ENCODE measurements at regions not wholly inside any gene's neighbourhood (a gene's known extent, or its start where the extent isn't known, plus 50 kb on each side); places are given as distances from the start of the nearest gene placed in this dataset.

DNA sequence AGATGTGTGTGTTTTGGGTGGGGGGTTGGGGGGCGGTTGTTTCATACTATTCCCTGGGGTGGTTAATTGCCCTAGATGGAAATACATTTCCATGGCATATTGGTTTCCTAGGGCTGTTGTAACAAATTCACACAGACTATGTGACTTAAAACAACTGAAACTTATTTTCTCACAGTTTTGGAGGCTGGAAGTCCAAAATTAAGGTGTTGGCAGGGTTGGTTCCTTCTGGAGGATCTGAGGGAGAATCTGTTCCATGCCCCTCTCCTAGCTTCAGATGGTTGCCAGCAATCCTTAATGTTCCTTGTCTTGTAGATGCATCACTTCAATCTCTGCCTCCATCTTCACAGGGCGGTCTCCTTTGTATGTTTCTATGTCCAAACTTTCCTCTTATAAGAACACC lies 353.7 kb upstream of the ACTBL2 start:
- Mint-ChIP-seq H3K27me3 (no peaks in the 10 kb centered on the region), H3K4me1 (no peaks in the 10 kb centered on the region), H3K9me3 (peaks cover 0 to 2% (median 0%) of the 10 kb centered on the region in 5 donors), H3K4me3 (no peak overlapping the region), H3K36me3 (no peaks in the 10 kb centered on the region), H3K27ac (no peak overlapping the region)
- Histone ChIP-seq H3K27ac (ENCODE audit: low read depth, low read length) (no peak overlapping the region), H3K27me3 (ENCODE audit: insufficient read depth, low read length, poor library complexity, severe bottlenecking) (no peaks in the 10 kb centered on the region), H3K9me3 (ENCODE audit: low read length) (no peaks in the 10 kb centered on the region), H3K4me3 (ENCODE audit: low read length) (no peak overlapping the region), H3K4me1 (ENCODE audit: insufficient read depth, low read length) (no peaks in the 10 kb centered on the region), H3K36me3 (ENCODE audit: insufficient read depth, low read length) (no peaks in the 10 kb centered on the region)
- POLR2A ChIA-PET, result no interaction called here
- CTCF ChIA-PET, result no interaction called here
- no peak for DNase-seq

DNA sequence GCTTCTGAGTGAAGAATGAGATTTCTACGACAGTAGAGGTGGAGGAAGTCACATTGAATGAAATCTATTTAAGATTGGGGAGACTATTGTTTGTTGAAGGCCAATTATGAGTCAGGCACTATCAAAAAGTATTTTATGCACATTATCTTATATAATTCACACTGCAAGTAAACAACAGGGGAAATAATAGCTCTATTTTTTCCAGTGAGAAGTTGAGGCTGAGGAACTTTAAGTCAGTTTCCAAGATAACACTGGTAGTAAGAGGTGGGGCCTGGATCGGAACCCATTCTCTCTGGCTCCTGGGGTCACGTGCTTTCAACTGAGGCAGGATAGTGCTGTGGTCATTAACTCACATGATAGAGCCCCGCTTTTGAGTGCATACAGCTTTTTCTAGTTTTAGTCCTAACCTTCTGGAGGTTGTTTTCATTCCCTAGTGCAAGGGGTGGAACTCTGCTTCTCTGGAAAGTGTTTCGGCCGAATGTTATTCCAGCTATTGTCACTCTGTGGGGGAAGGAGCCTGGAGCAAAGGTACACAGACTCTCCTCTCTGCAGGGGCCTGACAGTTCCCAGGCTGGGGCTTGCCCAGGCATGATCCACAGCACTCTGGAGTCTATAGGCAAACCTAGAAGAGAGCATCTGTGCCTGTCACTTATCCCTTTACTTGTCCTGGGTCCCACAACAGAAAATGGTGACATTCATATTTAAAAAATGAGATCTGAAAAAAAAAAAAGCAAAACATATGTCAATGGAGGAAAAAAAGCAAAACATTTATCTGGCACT lies 352.4 kb upstream of the ACTBL2 start:
- Mint-ChIP-seq H3K36me3 (no peaks in the 10 kb centered on the region), H3K27me3 (no peaks in the 10 kb centered on the region), H3K9me3 (peaks cover 0 to 2% (median 0%) of the 10 kb centered on the region in 5 donors), H3K27ac (no peak overlapping the region), H3K4me1 (no peaks in the 10 kb centered on the region), H3K4me3 (no peak overlapping the region)
- no peaks in the 10 kb centered on the region for H3K4me1 ChIP-seq (ENCODE audit: insufficient read depth, low read length)
- H3K27me3 ChIP-seq (ENCODE audit: insufficient read depth, low read length, poor library complexity, severe bottlenecking), result no peaks in the 10 kb centered on the region
- no peak for DNase-seq
- POLR2A ChIA-PET, result no interaction called here
- no peak overlapping the region for H3K27ac ChIP-seq (ENCODE audit: low read depth, low read length)
- H3K4me3 ChIP-seq (ENCODE audit: low read length), result no peak overlapping the region
- no peaks in the 10 kb centered on the region for H3K9me3 ChIP-seq (ENCODE audit: low read length)
- CTCF ChIA-PET, result no interaction called here
- no peaks in the 10 kb centered on the region for H3K36me3 ChIP-seq (ENCODE audit: insufficient read depth, low read length)

DNA sequence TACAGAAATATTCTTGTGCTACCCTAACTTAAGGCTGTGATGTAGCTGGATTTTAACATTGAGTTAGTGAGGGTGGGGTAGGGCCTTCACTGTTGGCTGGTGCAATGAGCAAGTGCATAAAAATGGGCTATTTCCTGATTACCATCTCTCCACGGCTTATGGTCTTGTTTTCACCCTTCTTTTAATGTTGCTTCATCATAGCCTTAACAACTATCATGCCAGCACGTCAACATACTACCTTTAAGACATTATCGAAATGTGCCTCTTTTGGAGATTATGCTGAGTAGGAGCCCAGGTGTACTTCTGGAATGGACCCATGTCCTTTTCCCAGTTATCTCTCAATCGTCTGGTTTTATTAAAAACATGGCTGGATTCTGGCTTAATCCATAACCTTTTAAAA lies 350.9 kb upstream of the ACTBL2 start:
- H3K9me3 ChIP-seq (ENCODE audit: low read length), result no peaks in the 10 kb centered on the region
- ChIA-PET CTCF (no interaction called here), POLR2A (no interaction called here)

DNA sequence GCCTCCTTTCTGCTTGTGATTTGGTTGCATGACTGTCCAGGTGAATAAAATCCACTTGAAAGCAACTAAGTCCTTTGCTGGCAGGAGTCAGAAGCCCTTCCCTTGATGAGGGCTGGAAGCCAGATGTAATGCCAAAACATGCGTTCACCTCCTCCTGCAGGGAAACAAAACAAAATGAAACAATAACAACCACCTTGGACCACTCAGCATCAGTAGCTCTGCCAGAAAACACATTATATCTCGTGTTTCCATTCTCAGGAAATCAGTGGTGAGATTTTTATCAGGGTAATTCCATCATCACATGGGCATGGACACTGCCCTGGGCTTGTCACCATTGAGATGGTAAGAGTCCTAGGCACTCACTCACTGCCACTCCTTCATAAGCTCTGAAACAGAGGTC lies 350.3 kb upstream of the ACTBL2 start:
- POLR2A ChIA-PET, result no interaction called here
- H3K4me1 Mint-ChIP-seq, result no peaks in the 10 kb centered on the region
- no peaks in the 10 kb centered on the region for H3K36me3 Mint-ChIP-seq

More for the DNA sequence above, 350.9 kb upstream of the ACTBL2 start:
- no peaks in the 10 kb centered on the region for H3K4me1 Mint-ChIP-seq
- DNase-seq, result no peak
- Histone ChIP-seq H3K4me3 (ENCODE audit: low read length) (no peak overlapping the region), H3K36me3 (ENCODE audit: insufficient read depth, low read length) (no peaks in the 10 kb centered on the region), H3K4me1 (ENCODE audit: insufficient read depth, low read length) (no peaks in the 10 kb centered on the region), H3K27me3 (ENCODE audit: insufficient read depth, low read length, poor library complexity, severe bottlenecking) (no peaks in the 10 kb centered on the region), H3K27ac (ENCODE audit: low read depth, low read length) (no peak overlapping the region)
- no peaks in the 10 kb centered on the region for H3K27me3 Mint-ChIP-seq
- H3K4me3 Mint-ChIP-seq, result no peak overlapping the region
- no peak overlapping the region for H3K27ac Mint-ChIP-seq
- peaks cover 0 to 2% (median 0%) of the 10 kb centered on the region in 5 donors for H3K9me3 Mint-ChIP-seq
- H3K36me3 Mint-ChIP-seq, result no peaks in the 10 kb centered on the region

DNA sequence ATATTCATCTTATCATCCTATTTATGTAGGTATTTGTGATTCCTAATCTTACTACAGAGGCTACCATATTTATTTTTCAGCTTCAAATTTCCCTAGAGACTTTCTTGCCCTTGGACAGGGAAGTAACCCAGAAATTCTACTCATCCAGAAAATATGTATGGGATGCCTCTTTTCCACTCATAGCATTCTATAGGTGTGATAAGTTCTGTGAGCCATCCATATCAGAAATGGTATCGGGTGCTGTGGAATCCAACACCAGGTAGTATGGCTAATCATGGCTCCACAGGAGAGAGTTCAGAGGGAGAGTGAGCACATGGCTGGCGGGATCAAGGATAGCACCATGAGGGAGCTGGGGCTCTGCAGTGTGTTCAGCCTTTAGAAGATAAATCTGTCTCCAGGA lies 349.3 kb upstream of the ACTBL2 start:
- peaks cover 0 to 2% (median 0%) of the 10 kb centered on the region in 5 donors for H3K9me3 Mint-ChIP-seq
- POLR2A ChIA-PET, result no interaction called here
- no peaks in the 10 kb centered on the region for H3K27me3 Mint-ChIP-seq
- Histone ChIP-seq H3K36me3 (ENCODE audit: insufficient read depth, low read length) (no peaks in the 10 kb centered on the region), H3K27ac (ENCODE audit: low read depth, low read length) (no peak overlapping the region), H3K4me1 (ENCODE audit: insufficient read depth, low read length) (no peaks in the 10 kb centered on the region), H3K27me3 (ENCODE audit: insufficient read depth, low read length, poor library complexity, severe bottlenecking) (no peaks in the 10 kb centered on the region), H3K9me3 (ENCODE audit: low read length) (no peaks in the 10 kb centered on the region), H3K4me3 (ENCODE audit: low read length) (no peak overlapping the region)
- no peaks in the 10 kb centered on the region for H3K4me1 Mint-ChIP-seq
- no peak overlapping the region for H3K27ac Mint-ChIP-seq
- H3K4me3 Mint-ChIP-seq, result no peak overlapping the region
- CTCF ChIA-PET, result no interaction called here
- no peaks in the 10 kb centered on the region for H3K36me3 Mint-ChIP-seq
- no peak for DNase-seq

More for the DNA sequence above, 350.3 kb upstream of the ACTBL2 start:
- Histone ChIP-seq H3K9me3 (ENCODE audit: low read length) (no peaks in the 10 kb centered on the region), H3K4me1 (ENCODE audit: insufficient read depth, low read length) (no peaks in the 10 kb centered on the region), H3K27me3 (ENCODE audit: insufficient read depth, low read length, poor library complexity, severe bottlenecking) (no peaks in the 10 kb centered on the region), H3K4me3 (ENCODE audit: low read length) (no peak overlapping the region), H3K27ac (ENCODE audit: low read depth, low read length) (no peak overlapping the region), H3K36me3 (ENCODE audit: insufficient read depth, low read length) (no peaks in the 10 kb centered on the region)
- Mint-ChIP-seq H3K9me3 (peaks cover 0 to 2% (median 0%) of the 10 kb centered on the region in 5 donors), H3K27ac (no peak overlapping the region), H3K27me3 (no peaks in the 10 kb centered on the region), H3K4me3 (no peak overlapping the region)
- CTCF ChIA-PET, result no interaction called here
- DNase-seq, result no peak

DNA sequence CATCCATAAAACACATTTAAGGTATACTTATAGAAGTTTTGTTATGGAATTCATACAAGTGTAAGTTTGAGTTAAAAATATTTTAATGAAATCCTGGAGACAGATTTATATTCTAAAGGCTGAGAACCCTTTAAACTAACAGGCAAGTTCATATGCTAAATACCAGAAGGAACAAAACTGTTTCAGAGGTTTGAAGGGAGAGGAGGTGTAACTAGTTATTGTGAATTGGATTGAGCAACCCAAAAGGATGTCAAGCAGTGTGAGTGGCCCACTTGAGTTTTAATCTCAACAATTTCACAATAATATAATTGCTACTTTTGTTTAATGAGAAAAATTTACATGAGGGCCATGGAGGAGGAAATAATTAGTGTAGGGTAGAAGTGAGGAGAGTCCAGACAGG lies 348.5 kb upstream of the ACTBL2 start:
- Histone ChIP-seq H3K9me3 (ENCODE audit: low read length) (no peaks in the 10 kb centered on the region), H3K4me3 (ENCODE audit: low read length) (no peak overlapping the region), H3K27me3 (ENCODE audit: insufficient read depth, low read length, poor library complexity, severe bottlenecking) (no peaks in the 10 kb centered on the region), H3K27ac (ENCODE audit: low read depth, low read length) (no peak overlapping the region), H3K36me3 (ENCODE audit: insufficient read depth, low read length) (no peaks in the 10 kb centered on the region), H3K4me1 (ENCODE audit: insufficient read depth, low read length) (no peaks in the 10 kb centered on the region)
- no peak overlapping the region for H3K4me3 Mint-ChIP-seq
- POLR2A ChIA-PET, result no interaction called here
- CTCF ChIA-PET, result no interaction called here
- H3K4me1 Mint-ChIP-seq, result no peaks in the 10 kb centered on the region
- no peaks in the 10 kb centered on the region for H3K36me3 Mint-ChIP-seq
- peaks cover 0 to 2% (median 0%) of the 10 kb centered on the region in 5 donors for H3K9me3 Mint-ChIP-seq
- H3K27ac Mint-ChIP-seq, result no peak overlapping the region
- DNase-seq, result no peak
- peaks cover 0 to 3% of the 10 kb centered on the region in 2 donors for H3K27me3 Mint-ChIP-seq

DNA sequence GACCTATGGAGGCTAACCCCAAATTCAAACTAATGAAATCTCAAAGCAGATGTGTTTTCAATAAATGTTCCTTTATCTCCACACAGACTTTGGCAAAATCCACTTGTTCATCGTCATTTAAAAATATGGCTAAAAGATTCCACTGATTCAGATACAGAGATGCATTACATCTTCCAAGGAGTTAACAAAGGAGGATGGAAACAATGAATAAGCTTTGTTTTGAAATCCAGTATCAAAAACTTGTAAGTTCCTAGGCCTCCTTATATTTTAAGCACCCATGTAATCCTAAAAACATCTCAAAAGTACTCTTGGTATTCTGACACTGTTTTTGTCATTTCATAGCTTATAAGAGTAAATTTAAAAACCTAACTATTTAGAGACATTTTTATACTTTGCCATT lies 345.6 kb upstream of the ACTBL2 start:
- H3K36me3 Mint-ChIP-seq, result no peaks in the 10 kb centered on the region
- H3K27ac Mint-ChIP-seq, result no peak overlapping the region
- H3K4me1 Mint-ChIP-seq, result no peaks in the 10 kb centered on the region
- POLR2A ChIA-PET, result no interaction called here
- no peaks in the 10 kb centered on the region for H3K9me3 Mint-ChIP-seq
- Histone ChIP-seq H3K4me3 (ENCODE audit: low read length) (no peak overlapping the region), H3K27ac (ENCODE audit: low read depth, low read length) (no peak overlapping the region), H3K9me3 (ENCODE audit: low read length) (no peaks in the 10 kb centered on the region), H3K27me3 (ENCODE audit: insufficient read depth, low read length, poor library complexity, severe bottlenecking) (peaks cover 4% of the 10 kb centered on the region), H3K36me3 (ENCODE audit: insufficient read depth, low read length) (no peaks in the 10 kb centered on the region), H3K4me1 (ENCODE audit: insufficient read depth, low read length) (no peaks in the 10 kb centered on the region)
- H3K27me3 Mint-ChIP-seq, result peaks cover 0 to 3% of the 10 kb centered on the region in 2 donors
- DNase-seq, result no peak
- CTCF ChIA-PET, result no interaction called here
- no peak overlapping the region for H3K4me3 Mint-ChIP-seq

DNA sequence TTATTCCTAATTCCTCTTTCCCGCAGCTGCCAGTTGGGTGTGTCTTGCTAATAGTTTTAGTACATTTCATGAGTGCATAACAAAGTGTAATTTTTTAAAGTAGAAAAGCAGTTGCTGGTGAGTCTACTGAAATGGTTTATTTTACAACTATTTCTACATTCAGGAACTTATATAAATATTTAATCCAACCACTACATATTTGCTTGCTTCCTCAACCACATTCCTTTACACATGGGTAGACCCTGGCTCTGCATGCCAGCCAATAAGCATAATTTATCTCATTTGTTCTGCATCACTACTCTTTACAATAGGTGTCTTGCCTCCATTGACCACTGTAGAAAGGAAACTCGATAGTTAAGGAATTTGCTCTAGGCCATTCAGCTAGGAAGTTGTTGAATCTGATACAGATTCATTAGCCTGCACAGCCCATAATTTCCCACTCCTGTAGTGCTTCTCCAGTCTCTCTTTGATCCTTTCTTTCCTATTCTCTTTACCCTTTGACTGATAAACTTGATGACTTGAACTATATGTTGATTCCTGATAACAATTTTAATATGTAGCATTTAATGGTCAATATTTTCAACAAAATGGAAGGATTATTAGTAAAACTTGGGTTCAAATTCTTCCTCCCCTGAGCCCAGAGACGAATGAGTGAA lies 342.5 kb upstream of the ACTBL2 start:
- Mint-ChIP-seq H3K4me3 (no peak overlapping the region), H3K4me1 (no peaks in the 10 kb centered on the region), H3K27ac (no peak overlapping the region), H3K36me3 (no peaks in the 10 kb centered on the region), H3K27me3 (peaks cover 0 to 3% of the 10 kb centered on the region in 2 donors), H3K9me3 (peaks cover 0 to 3% (median 1%) of the 10 kb centered on the region in 5 donors)
- H3K4me3 ChIP-seq (ENCODE audit: low read length), result no peak overlapping the region
- no peak for DNase-seq
- H3K4me1 ChIP-seq (ENCODE audit: insufficient read depth, low read length), result no peaks in the 10 kb centered on the region
- ChIA-PET POLR2A (no interaction called here), CTCF (no interaction called here)
- H3K36me3 ChIP-seq (ENCODE audit: insufficient read depth, low read length), result no peaks in the 10 kb centered on the region
- no peak overlapping the region for H3K27ac ChIP-seq (ENCODE audit: low read depth, low read length)
- H3K27me3 ChIP-seq (ENCODE audit: insufficient read depth, low read length, poor library complexity, severe bottlenecking), result peaks cover 4% of the 10 kb centered on the region
- no peaks in the 10 kb centered on the region for H3K9me3 ChIP-seq (ENCODE audit: low read length)

Measured in CD8-positive, alpha-beta memory T cell (primary cell).